T1000 (cell line): ENCODE measurements at regions not wholly inside any gene's neighbourhood (a gene's known extent, or its start where the extent isn't known, plus 50 kb on each side); places are given as distances from the start of the nearest gene placed in this dataset.

ENCODE experiments used
- DNase-seq: peaks from one replicate; lab custom pipeline; 2025; ENCODE audit warnings: mixed read lengths; lab: John Stamatoyannopoulos, UW

GRCh38 chrX:26375346-26375745 is 159.4 kb downstream of the MAGEB5 start:
- no peak for DNase-seq

DNA sequence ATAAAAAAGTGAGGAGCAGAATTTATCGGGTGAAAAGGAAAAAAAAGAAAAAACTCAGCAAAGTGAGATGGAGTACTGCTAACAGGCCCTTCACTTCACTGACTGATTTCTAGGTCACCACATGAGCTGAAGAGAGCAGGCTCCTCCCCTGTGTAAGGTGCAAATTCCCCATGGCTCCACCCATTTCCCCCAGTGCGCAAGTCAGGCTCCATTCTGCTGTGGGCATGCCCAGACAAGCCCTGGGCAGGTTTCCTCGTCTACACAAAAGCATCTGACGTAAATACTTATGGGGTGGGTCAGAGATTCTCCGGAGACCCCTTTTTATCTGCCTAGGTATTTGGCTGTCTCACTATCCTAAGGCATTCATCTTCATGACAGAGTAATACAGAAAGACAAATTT is 157.9 kb downstream of the MAGEB5 start:
- no peak for DNase-seq

GRCh38 chrX:26352891-26353430 is 137.0 kb downstream of the MAGEB5 start:
- DNase-seq: no peak

DNA sequence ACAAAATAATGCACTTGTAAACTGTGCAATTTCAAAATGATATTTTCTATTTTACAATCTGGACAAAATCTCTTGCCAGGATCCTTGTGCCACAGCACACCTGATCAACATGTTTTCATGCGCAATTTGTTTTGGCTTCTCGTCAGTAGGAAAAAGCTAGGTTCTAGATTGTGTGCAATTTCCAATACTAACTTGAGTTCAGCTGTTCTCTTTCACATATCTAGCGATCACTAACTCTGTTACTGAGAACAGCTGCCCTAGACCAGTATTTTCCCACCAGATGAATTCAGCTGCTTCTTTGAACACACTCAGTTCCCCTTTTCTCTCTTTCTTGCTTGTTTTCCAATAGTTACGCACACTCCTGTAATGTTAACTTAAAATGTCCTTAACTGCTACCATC is 131.2 kb downstream of the MAGEB5 start:
- no peak for DNase-seq

GRCh38 chrX:26334232-26334631 is 118.3 kb downstream of the MAGEB5 start:
- no peak for DNase-seq

GRCh38 chrX:26328608-26329319 is 112.8 kb downstream of the MAGEB5 start:
- no peak for DNase-seq

GRCh38 chrX:26309262-26309661 is 93.3 kb downstream of the MAGEB5 start:
- DNase-seq: no peak

DNA sequence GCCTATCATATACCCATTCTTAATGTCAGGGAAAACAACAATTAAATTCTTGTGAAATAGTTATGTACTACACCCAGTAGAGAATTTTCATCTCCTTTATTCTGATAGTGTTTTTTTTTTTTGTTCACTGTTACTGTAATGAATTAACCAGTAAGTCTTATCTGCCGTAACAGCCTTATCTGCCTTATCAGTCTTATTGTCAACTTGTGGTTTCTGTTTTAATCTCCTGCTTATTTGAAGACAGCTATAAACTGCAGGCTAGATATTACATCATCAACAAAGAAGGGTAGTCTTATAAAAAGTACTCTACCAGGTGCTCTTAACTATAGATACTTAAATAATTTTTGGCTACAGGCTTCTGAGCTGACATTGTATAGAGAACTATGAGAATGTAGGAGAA is 79.5 kb downstream of the MAGEB5 start:
- no peak for DNase-seq

GRCh38 chrX:26286836-26287235 is 70.9 kb downstream of the MAGEB5 start:
- DNase-seq: no peak
